Stomach (tissue), 8 donors: ENCODE measurements at regions not wholly inside any gene's neighbourhood (a gene's known extent, or its start where the extent isn't known, plus 50 kb on each side); places are given as distances from the start of the nearest gene placed in this dataset.

Source experiments
- DNase-seq, 2 donors: peaks; one replicate each; pipeline versions ENCODE4 v3.0.0 to v3.0.0-alpha.2; 2013 to 2019
- H3K27ac ChIP-seq, 5 donors: fragments of 200-600 bp in 4 of 5; sonication (generic) in 4 of 5; one replicate each; pipeline ENCODE4 v1.5.1; 2013 to 2019; ENCODE audit warnings: mild to moderate bottlenecking in 1 of 5, moderate library complexity in 1 of 5
- H3K27me3 ChIP-seq, 3 donors: fragments of 200-600 bp; sonication (generic); one replicate each; pipeline ENCODE4 v1.5.1; 2017 to 2019; ENCODE audit warnings: mixed run types in 1 of 3
- H3K36me3 ChIP-seq, 4 donors: fragments of 200-600 bp; sonication (generic); 1 replicate in 3 of 4; 2 replicates in 1 of 4; pipeline ENCODE4 v1.5.1; 2016 to 2019
- H3K4me1 ChIP-seq, 4 donors: fragments of 200-600 bp; sonication (generic); one replicate each; pipeline ENCODE4 v1.5.1; 2016 to 2019
- H3K4me3 ChIP-seq, 4 donors: fragments of 200-600 bp; sonication (generic) in 3 of 4; one replicate each; pipeline ENCODE4 v1.5.1; 2016 to 2019; ENCODE audit warnings: mild to moderate bottlenecking in 1 of 4
- H3K9me3 ChIP-seq, 4 donors: fragments of 200-600 bp; sonication (generic); one replicate each; pipeline ENCODE4 v1.5.1; 2016 to 2019
- CTCF ChIP-seq, 7 experiments: fragments of 450-650 bp in 4 of 7; fragments of 200-600 bp in 3 of 7; sonication (generic) in 3 of 7; IDR thresholded peaks; one replicate each; pipeline ENCODE4 v1.5.1; 2016 to 2019; ENCODE audit warnings: antibody characterized with exemption in 7 of 7, control low read depth in 2 of 7, mild to moderate bottlenecking in 1 of 7
- EP300 ChIP-seq: sonication (generic); formaldehyde crosslinking; IDR thresholded peaks from one replicate; pipeline ENCODE4 v1.6.1; 2017; ENCODE audit warnings: antibody characterized with exemption
- POLR2A ChIP-seq, 4 donors: fragments of 450-650 bp; IDR thresholded peaks; one replicate each; pipeline ENCODE4 v1.6.1; 2016; ENCODE audit warnings: antibody characterized with exemption in 4 of 4, control low read depth in 2 of 4, mild to moderate bottlenecking in 1 of 4, moderate library complexity in 1 of 4
- POLR2AphosphoS5 ChIP-seq, 3 donors: sonication (generic); formaldehyde crosslinking; IDR thresholded peaks; one replicate each; pipeline ENCODE4 v1.6.1; 2016; ENCODE audit warnings: antibody characterized with exemption in 3 of 3
- WGBS, 5 donors: extraction: QIAGEN DNeasy Blood & Tissue Kit in 3 of 5; methylation state at CpG; one replicate each; pipeline versions ENCODE4 v1.1.5 to v1.1.7; 2013 to 2018; 5-methylcytosine and 5-hydroxymethylcytosine counted together
- intact Hi-C: fragments of 100-400 bp; cut with DNase I; formaldehyde crosslinking; loops from one replicate; pipeline ENCODE4 v1.15.1; 2023; ENCODE audit warnings: low total_unique reads
- donor health status: healthy with polysubstance abuse.
- donor health status: Bipolar disorder and iron deficiency.
- donor health status: healthy.

DNA sequence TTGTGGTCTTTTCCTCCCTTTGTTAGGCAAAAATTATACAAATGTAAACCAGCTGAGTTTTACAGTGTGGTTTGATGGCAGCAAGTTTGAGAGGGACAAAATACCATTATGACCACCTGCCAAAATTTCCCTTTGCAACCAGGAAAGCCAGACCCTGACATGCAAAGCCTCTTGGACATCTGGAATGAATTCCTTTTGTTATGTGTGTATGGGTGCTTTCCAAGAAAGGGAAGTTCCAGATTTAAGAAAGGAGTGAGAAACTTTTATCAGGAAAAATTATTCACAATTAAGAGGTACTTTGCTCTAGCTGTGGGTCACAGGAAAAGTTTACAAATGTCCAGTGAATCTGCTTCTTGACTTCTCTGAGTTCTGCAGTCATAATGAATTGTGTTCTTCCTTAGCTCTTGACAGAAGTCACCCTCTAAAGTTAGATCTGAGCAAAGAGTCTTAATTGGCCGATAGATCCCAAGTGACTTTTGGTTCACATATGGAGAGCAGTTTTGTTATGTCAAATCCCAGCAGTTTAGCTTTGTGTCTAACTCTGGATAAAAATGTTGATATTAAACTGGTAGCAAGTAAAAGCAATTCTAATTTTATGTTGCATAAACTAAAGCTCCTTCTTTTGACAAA is 295.9 kb upstream of the ZNF608 start:
- H3K4me1 ChIP-seq, result peaks cover 0 to 37% (median 16%) of the 10 kb centered on the region in 4 donors
- no peak for TF ChIP-seq POLR2A (IDR thresholded peaks at IDR 0.05)
- no peak for TF ChIP-seq CTCF (IDR thresholded peaks at IDR 0.05)
- TF ChIP-seq EP300, result no peak
- no peak for TF ChIP-seq POLR2AphosphoS5 (IDR thresholded peaks at IDR 0.05)
- WGBS, 5 donors, result 50 to 80% (median 76%) methylated on average over 1 of the region's 1 CpG
- H3K27ac ChIP-seq, result no peak overlapping the region
- H3K27me3 ChIP-seq, result no peaks in the 10 kb centered on the region
- no peak overlapping the region for H3K4me3 ChIP-seq
- no peaks in the 10 kb centered on the region for H3K36me3 ChIP-seq
- DNase-seq, result peak in 1 of 2 donors; percentile 20
- intact Hi-C loops, result no loop called here
- H3K9me3 ChIP-seq, result no peaks in the 10 kb centered on the region

DNA sequence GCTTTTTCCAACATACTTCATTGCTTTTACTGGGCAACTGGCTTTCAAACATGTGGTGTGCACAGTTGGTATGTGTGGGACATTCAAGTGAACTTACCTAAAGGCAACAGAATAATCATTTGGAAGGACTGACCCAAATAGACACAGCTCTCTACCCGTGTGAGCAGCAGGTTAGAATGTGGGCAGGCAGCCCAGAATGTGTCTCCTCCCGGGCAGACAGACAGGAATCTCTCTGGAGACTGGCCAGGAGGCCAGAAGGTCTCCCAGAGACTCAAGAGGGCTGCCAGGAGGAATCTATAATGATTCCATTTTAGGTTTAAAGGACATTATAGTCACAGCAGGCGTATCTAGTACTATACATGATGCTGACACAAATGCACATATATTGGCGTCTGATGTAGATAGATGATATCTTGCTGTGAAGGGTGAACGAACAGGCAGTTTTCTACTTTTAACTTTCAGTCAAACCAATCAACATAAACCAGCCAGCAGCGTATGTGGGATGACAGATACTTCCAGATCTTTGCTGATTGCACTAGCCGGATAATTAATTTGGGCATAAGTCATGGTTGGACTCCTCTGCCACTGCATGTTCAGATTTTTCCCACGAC is 297.4 kb upstream of the ZNF608 start:
- H3K4me3 ChIP-seq, result no peak overlapping the region
- H3K27me3 ChIP-seq, result no peaks in the 10 kb centered on the region
- intact Hi-C loops, result no loop called here
- WGBS, 5 donors, result 49 to 62% (median 61%) methylated on average over 8 of the region's 8 CpGs
- no peaks in the 10 kb centered on the region for H3K36me3 ChIP-seq
- TF ChIP-seq CTCF (IDR thresholded peaks at IDR 0.05), result no peak
- no peaks in the 10 kb centered on the region for H3K9me3 ChIP-seq
- peak; percentile 32 to 60 for DNase-seq
- no peak overlapping the region for H3K27ac ChIP-seq
- peaks cover 0 to 37% (median 16%) of the 10 kb centered on the region in 4 donors for H3K4me1 ChIP-seq

DNA sequence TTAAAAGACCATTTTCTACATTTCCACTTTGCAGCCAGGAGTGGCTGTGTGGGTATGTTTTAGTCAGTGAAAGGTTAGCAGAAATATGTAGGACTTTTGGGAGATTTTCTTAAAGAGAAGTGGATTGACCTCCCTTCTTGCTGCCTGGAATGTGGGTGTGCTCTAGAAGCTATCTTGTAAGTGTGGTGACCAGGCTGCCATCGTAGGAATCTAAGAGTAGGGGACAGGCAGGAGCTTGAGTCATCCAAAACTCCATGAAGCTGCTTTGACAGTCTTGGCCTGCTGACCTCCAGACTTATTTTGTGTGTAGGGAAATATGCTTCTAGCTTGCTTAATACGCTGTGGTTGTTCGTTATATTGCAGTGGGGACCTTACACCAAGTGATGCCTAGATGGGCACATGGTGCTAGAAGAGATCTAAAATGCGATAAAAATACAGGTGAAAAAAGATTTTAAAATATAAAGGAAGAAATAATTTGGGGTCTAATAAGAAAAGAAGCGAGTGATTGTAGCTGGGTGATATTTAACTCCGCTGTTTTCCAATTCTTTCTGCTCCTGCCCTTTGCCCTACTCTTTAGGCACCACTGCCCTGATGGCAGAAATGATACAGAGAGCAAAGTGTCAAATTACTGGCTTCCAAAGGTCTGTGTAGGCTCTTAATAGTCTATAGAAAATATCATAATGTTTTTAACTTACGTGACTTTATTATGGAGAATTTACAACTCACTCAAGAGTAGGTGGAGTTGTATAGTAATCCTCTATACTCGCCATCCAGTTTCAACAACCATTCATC is 298.2 kb upstream of the ZNF608 start:
- Histone ChIP-seq H3K4me3 (no peak overlapping the region), H3K4me1 (peaks cover 0 to 40% (median 18%) of the 10 kb centered on the region in 4 donors), H3K9me3 (no peaks in the 10 kb centered on the region), H3K27me3 (no peaks in the 10 kb centered on the region), H3K36me3 (no peaks in the 10 kb centered on the region), H3K27ac (no peak overlapping the region)
- intact Hi-C loops, result no loop called here
- no peak for DNase-seq
- 90 to 93% (median 91%) methylated on average over 8 of the region's 8 CpGs for WGBS, 5 donors
- no peak for TF ChIP-seq EP300
- TF ChIP-seq POLR2AphosphoS5 (IDR thresholded peaks at IDR 0.05), result no peak
- TF ChIP-seq CTCF (IDR thresholded peaks at IDR 0.05), result no peak
- no peak for TF ChIP-seq POLR2A (IDR thresholded peaks at IDR 0.05)

DNA sequence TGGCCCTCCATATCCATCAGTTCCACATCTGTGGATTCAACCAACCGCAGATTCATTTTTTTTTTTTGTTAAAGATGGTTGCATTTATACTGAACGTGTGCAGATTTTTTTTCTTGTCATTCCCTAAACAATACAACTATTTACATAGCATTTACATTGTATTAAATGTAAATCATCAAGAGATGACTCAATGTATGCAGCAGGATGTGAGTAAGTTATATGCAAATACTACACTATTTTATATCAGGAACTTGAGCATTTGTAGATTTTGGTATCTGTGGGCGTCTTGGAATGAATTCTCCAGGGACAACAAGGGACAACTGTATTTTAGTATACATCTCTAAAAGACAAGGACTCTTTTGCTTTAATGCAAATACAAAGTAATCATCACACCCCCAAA is 299.2 kb upstream of the ZNF608 start:
- Histone ChIP-seq H3K4me3 (no peak overlapping the region), H3K4me1 (peaks cover 0 to 45% (median 20%) of the 10 kb centered on the region in 4 donors), H3K27me3 (no peaks in the 10 kb centered on the region), H3K27ac (no peak overlapping the region), H3K9me3 (no peaks in the 10 kb centered on the region), H3K36me3 (no peaks in the 10 kb centered on the region)
- intact Hi-C loops, result no loop called here
- 60 to 75% (median 66%) methylated on average over 3 of the region's 3 CpGs for WGBS, 5 donors
- no peak for DNase-seq
- TF ChIP-seq POLR2A (IDR thresholded peaks at IDR 0.05), result no peak
- no peak for TF ChIP-seq EP300
- TF ChIP-seq CTCF (IDR thresholded peaks at IDR 0.05), result no peak
- no peak for TF ChIP-seq POLR2AphosphoS5 (IDR thresholded peaks at IDR 0.05)
